IMR-90 (cell line): ENCODE measurements at regions not wholly inside any gene's neighbourhood (a gene's known extent, or its start where the extent isn't known, plus 50 kb on each side); places are given as distances from the start of the nearest gene placed in this dataset.

ENCODE experiments used
- ATAC-seq: fragments of 200-7000 bp; cut with Tn5 transposase; 2 replicates; pipeline ENCODE4 v1.9.1; 2020; ENCODE audit warnings: low read depth, mild to moderate bottlenecking, moderate library complexity
- BruUV-seq: library from RNA; stranded (reverse); fragments of 400-500 nt; replicated peaks from 2 replicates; lab custom pipeline; 2021; lab: Mats Ljungman, UMichigan
- CTCF ChIA-PET: fragments of 300-600 bp; formaldehyde crosslinking; extraction: SDS; loops from one replicate; lab custom pipeline; 2021; ENCODE audit warnings: antibody characterized with exemption; lab: Yijun Ruan, JAX
- POLR2A ChIA-PET: fragments of 300-600 bp; sonication (Branson Sonifier 250); formaldehyde crosslinking; loops from one replicate; lab custom pipeline; 2022; ENCODE audit warnings: antibody characterized with exemption; ENCODE audit not compliant: unreplicated experiment; lab: Charles Lee
- DNase-seq: peaks from one replicate; pipeline ENCODE4 v3.0.0; 2013
- H2AFZ ChIP-seq: replicated peaks from 2 replicates; pipeline ENCODE3; 2013; ENCODE audit warnings: low read length, mild to moderate bottlenecking; ENCODE audit not compliant: poor library complexity
- H2AK5ac ChIP-seq: 2 replicates; pipeline ENCODE4 v1.6.1; 2013; ENCODE audit warnings: low read depth, low read length, inconsistent platforms
- H2AK9ac ChIP-seq: replicated peaks from 2 replicates; pipeline ENCODE3; 2013; ENCODE audit warnings: mild to moderate bottlenecking, low read depth, low read length, moderate library complexity; ENCODE audit not compliant: poor library complexity
- H2BK120ac ChIP-seq: 2 replicates; pipeline ENCODE4 v1.6.1; 2013; ENCODE audit warnings: low read depth, low read length, inconsistent platforms
- H2BK15ac ChIP-seq: 3 replicates; pipeline ENCODE4 v1.6.1; 2013; ENCODE audit warnings: low read depth, low read length, inconsistent platforms
- H2BK20ac ChIP-seq: 2 replicates; pipeline ENCODE4 v1.6.1; 2013; ENCODE audit warnings: low read depth, mild to moderate bottlenecking, inconsistent platforms, low read length, moderate library complexity
- H2BK5ac ChIP-seq: 2 replicates; pipeline ENCODE4 v1.6.1; 2013; ENCODE audit warnings: mild to moderate bottlenecking, low read depth, low read length, inconsistent platforms; ENCODE audit not compliant: poor library complexity, severe bottlenecking
- H3K14ac ChIP-seq: replicated peaks from 2 replicates; pipeline ENCODE4 v1.6.1; 2013; ENCODE audit warnings: low read depth, low read length, inconsistent platforms
- H3K18ac ChIP-seq: 2 replicates; pipeline ENCODE4 v1.6.1; 2013; ENCODE audit warnings: low read depth, low read length, control low read depth
- H3K23ac ChIP-seq: 2 replicates; pipeline ENCODE4 v1.6.1; 2013; ENCODE audit warnings: low read depth, low read length, inconsistent platforms
- H3K27ac ChIP-seq: 2 replicates; pipeline ENCODE4 v1.5.1; 2013; ENCODE audit warnings: mild to moderate bottlenecking, control low read depth, low read length; ENCODE audit not compliant: insufficient read depth
- H3K27me3 ChIP-seq: 2 replicates; pipeline ENCODE4 v1.6.1; 2013; ENCODE audit warnings: low read length; ENCODE audit not compliant: control insufficient read depth, insufficient read depth
- H3K36me3 ChIP-seq: 2 replicates; pipeline ENCODE4 v1.6.1; 2013; ENCODE audit warnings: low read length, mixed read lengths; ENCODE audit not compliant: control insufficient read depth, insufficient read depth
- H3K4ac ChIP-seq: 2 replicates; pipeline ENCODE4 v1.6.1; 2013; ENCODE audit warnings: low read depth, low read length, inconsistent platforms
- H3K4me1 ChIP-seq: 2 replicates; pipeline ENCODE4 v1.6.1; 2013; ENCODE audit warnings: low read length, mixed read lengths; ENCODE audit not compliant: control insufficient read depth, insufficient read depth
- H3K4me2 ChIP-seq: 2 replicates; pipeline ENCODE4 v1.6.1; 2013; ENCODE audit warnings: low read depth, mild to moderate bottlenecking, control low read depth, low read length, moderate library complexity
- H3K4me3 ChIP-seq: 2 replicates; pipeline ENCODE4 v1.5.1; 2013; ENCODE audit warnings: low read depth, mild to moderate bottlenecking, control low read depth, low read length, moderate library complexity; ENCODE audit not compliant: insufficient read depth
- H3K56ac ChIP-seq: 2 replicates; pipeline ENCODE4 v1.6.1; 2013; ENCODE audit warnings: low read length, inconsistent platforms; ENCODE audit not compliant: insufficient read depth; ENCODE audit errors: extremely low read depth
- H3K79me1 ChIP-seq, 2 experiments: 2 replicates each; pipeline ENCODE4 v1.6.1; 2013; ENCODE audit warnings: low read length in 2 of 2, inconsistent platforms in 1 of 2, low read depth in 1 of 2
- H3K9ac ChIP-seq: 2 replicates; pipeline ENCODE4 v1.6.1; 2013; ENCODE audit warnings: low read depth, low read length, control low read depth
- H3K9me1 ChIP-seq: 2 replicates; pipeline ENCODE4 v1.6.1; 2013; ENCODE audit warnings: low read length, inconsistent platforms; ENCODE audit not compliant: insufficient read depth
- H3K9me3 ChIP-seq: 2 replicates; pipeline ENCODE4 v1.6.1; 2013; ENCODE audit warnings: low read length; ENCODE audit not compliant: control insufficient read depth, insufficient read depth
- H4K20me1 ChIP-seq: 2 replicates; pipeline ENCODE4 v1.6.1; 2013; ENCODE audit warnings: low read length, inconsistent platforms; ENCODE audit not compliant: insufficient read depth
- H4K5ac ChIP-seq: 2 replicates; pipeline ENCODE4 v1.6.1; 2013; ENCODE audit warnings: mild to moderate bottlenecking, low read depth, low read length, control low read depth
- H4K8ac ChIP-seq, 2 experiments: 2 replicates each; pipeline ENCODE4 v1.6.1; 2013; ENCODE audit warnings: low read depth in 2 of 2, low read length in 2 of 2, control low read depth in 1 of 2, inconsistent platforms in 1 of 2
- H4K91ac ChIP-seq: 2 replicates; pipeline ENCODE4 v1.6.1; 2013; ENCODE audit warnings: low read depth, low read length, inconsistent platforms; ENCODE audit not compliant: insufficient read depth
- BHLHE40 ChIP-seq: fragments of 150-350 bp; IDR thresholded peaks from 2 replicates; pipeline ENCODE4 v1.6.1; 2016; ENCODE audit warnings: mild to moderate bottlenecking, low read depth, low read length
- CEBPB ChIP-seq: IDR thresholded peaks from 2 replicates; pipeline ENCODE4 v1.6.1; 2012; ENCODE audit warnings: low read depth, low read length, improper control_type of control experiment
- CHD1 ChIP-seq: IDR thresholded peaks from 2 replicates; pipeline ENCODE4 v1.6.1; 2012; ENCODE audit warnings: low read depth, low read length, improper control_type of control experiment
- CTCF ChIP-seq: conservative IDR thresholded peaks from 2 replicates; pipeline ENCODE4 v1.5.1; 2012; ENCODE audit warnings: mild to moderate bottlenecking, low read depth, low read length, improper control_type of control experiment
- ELK1 ChIP-seq: fragments of 150-350 bp; IDR thresholded peaks from 2 replicates; pipeline ENCODE4 v1.6.1; 2016; ENCODE audit warnings: low read depth, mild to moderate bottlenecking, low read length, moderate library complexity, borderline replicate concordance
- FOS ChIP-seq: fragments of 150-350 bp; IDR thresholded peaks from 2 replicates; pipeline ENCODE4 v1.6.1; 2016; ENCODE audit warnings: low read depth, low read length
- MAFK ChIP-seq: IDR thresholded peaks from 2 replicates; pipeline ENCODE4 v1.6.1; 2012; ENCODE audit warnings: low read depth, low read length, improper control_type of control experiment
- MAZ ChIP-seq: IDR thresholded peaks from 2 replicates; pipeline ENCODE4 v1.6.1; 2012; ENCODE audit warnings: low read depth, mild to moderate bottlenecking, low read length, improper control_type of control experiment, moderate library complexity, borderline replicate concordance
- MXI1 ChIP-seq: IDR thresholded peaks from 2 replicates; pipeline ENCODE4 v1.6.1; 2012; ENCODE audit warnings: low read depth, mild to moderate bottlenecking, low read length, moderate library complexity, borderline replicate concordance
- NFE2L2 ChIP-seq: fragments of 150-350 bp; IDR thresholded peaks from 2 replicates; pipeline ENCODE4 v1.6.1; 2016; ENCODE audit warnings: low read depth, mild to moderate bottlenecking, low read length
- POLR2A ChIP-seq: IDR thresholded peaks from 2 replicates; pipeline ENCODE4 v1.6.1; 2012; ENCODE audit warnings: mild to moderate bottlenecking, low read depth, low read length
- RAD21 ChIP-seq: IDR thresholded peaks from 2 replicates; pipeline ENCODE4 v1.6.1; 2012; ENCODE audit warnings: low read length, improper control_type of control experiment
- RCOR1 ChIP-seq: IDR thresholded peaks from 2 replicates; pipeline ENCODE4 v1.6.1; 2012; ENCODE audit warnings: mild to moderate bottlenecking, low read length, improper control_type of control experiment; ENCODE audit not compliant: insufficient replicate concordance
- RFX5 ChIP-seq: IDR thresholded peaks from 2 replicates; pipeline ENCODE4 v1.8.0; 2012; ENCODE audit warnings: low read depth, mild to moderate bottlenecking, low read length, moderate library complexity
- SMC3 ChIP-seq: fragments of 150-350 bp; IDR thresholded peaks from 2 replicates; pipeline ENCODE4 v1.6.1; 2016; ENCODE audit warnings: low read depth, mild to moderate bottlenecking, antibody characterized with exemption, low read length, moderate library complexity
- USF2 ChIP-seq: fragments of 150-350 bp; IDR thresholded peaks from 2 replicates; pipeline ENCODE4 v1.6.1; 2017; ENCODE audit warnings: mild to moderate bottlenecking, antibody characterized with exemption, low read length, low read depth
- WGBS, 2 experiments: methylation state at CpG; one replicate each; pipeline versions ENCODE4 v1.1.5 to v1.1.7; 2013; ENCODE audit warnings: missing lambda C conversion rate in 2 of 2; ENCODE audit not compliant: insufficient read length in 1 of 2; ENCODE audit errors: extremely low coverage in 2 of 2; 5-methylcytosine and 5-hydroxymethylcytosine counted together
- dilution Hi-C: fragments of 300-500 bp; cut with HindIII; formaldehyde crosslinking; loops from one replicate; pipeline ENCODE4 v1.14.3; 2018; ENCODE audit warnings: low sequenced_read_pairs; ENCODE audit not compliant: unreplicated experiment
- in situ Hi-C: fragments of 300-500 bp; cut with MboI; formaldehyde crosslinking; loops from 3 replicates; pipeline ENCODE4 v1.14.3; 2019; ENCODE audit warnings: low sequenced_read_pairs, inconsistent platforms, mixed read lengths
- intact Hi-C: fragments of 100-400 bp; cut with micrococcal nuclease; formaldehyde crosslinking; loops from 2 replicates; pipeline ENCODE4 v1.10.0; 2022

DNA sequence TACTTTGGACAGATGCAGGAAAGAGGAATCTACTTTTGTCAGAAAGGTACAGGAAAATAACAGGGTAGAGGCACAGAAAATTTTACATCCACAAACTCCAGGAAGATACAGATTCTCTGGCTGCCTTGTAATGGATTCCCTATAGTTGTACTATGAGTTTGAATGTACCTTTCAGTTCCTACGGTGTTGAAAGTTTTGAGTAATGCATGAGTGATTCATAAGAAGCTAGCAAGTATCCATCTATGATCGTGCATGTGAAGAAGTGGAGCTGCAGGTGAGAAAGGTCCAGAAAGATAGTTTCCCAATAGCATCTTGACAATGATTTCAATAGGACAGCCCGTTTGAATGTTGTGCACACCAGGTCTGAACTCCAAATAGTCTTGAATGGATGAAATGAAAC is 786.5 kb upstream of the ROBO1 start:
- H3K4me3 ChIP-seq: no peak overlapping the region
- H3K9ac ChIP-seq: no peak overlapping the region
- no peak overlapping the region for H3K18ac ChIP-seq
- H2BK15ac ChIP-seq: no peak overlapping the region
- H4K20me1 ChIP-seq: no peaks in the 10 kb centered on the region
- no peak overlapping the region for H2AK9ac ChIP-seq
- no peak for ATAC-seq
- H2AFZ ChIP-seq: no peak overlapping the region
- H3K27me3 ChIP-seq: no peaks in the 10 kb centered on the region
- H3K27ac ChIP-seq: no peak overlapping the region
- H4K5ac ChIP-seq: no peak overlapping the region
- no peak overlapping the region for H4K91ac ChIP-seq
- in situ Hi-C loops: no loop called here
- no peak overlapping the region for H4K8ac ChIP-seq
- H2BK20ac ChIP-seq: no peak overlapping the region
- no peak overlapping the region for H3K23ac ChIP-seq
- ChIA-PET CTCF (no interaction called here), POLR2A (no interaction called here)
- H2AK5ac ChIP-seq: no peak overlapping the region
- H3K4me1 ChIP-seq: no peaks in the 10 kb centered on the region
- H3K4ac ChIP-seq: no peak overlapping the region
- peaks cover 2% of the 10 kb centered on the region; the same call in 1 of the 2 replicates for H3K9me3 ChIP-seq
- H3K36me3 ChIP-seq: no peaks in the 10 kb centered on the region
- H3K14ac ChIP-seq: no peak overlapping the region
- no peak overlapping the region for H3K4me2 ChIP-seq
- no peaks in the 10 kb centered on the region for H3K79me1 ChIP-seq
- no TSS peak for BruUV-seq
- DNase-seq: no peak
- TF ChIP-seq MAFK (no peak), RCOR1 (no peak), RFX5 (no peak), BHLHE40 (no peak), ELK1 (no peak), NFE2L2 (no peak), MXI1 (no peak), CTCF (no peak), USF2 (no peak), RAD21 (no peak), MAZ (no peak), CEBPB (no peak), CHD1 (no peak), FOS (no peak), POLR2A (no peak), SMC3 (no peak)
- intact Hi-C loops: no loop called here
- dilution Hi-C loops: no loop called here
- H2BK120ac ChIP-seq: no peak overlapping the region
- no peaks in the 10 kb centered on the region for H3K9me1 ChIP-seq
- H2BK5ac ChIP-seq: no peak overlapping the region
- H3K56ac ChIP-seq: no peak overlapping the region
- WGBS, 2 experiments: 40% methylated on average over 2 of the region's 3 CpGs; no CpG with 5 or more reads in 1 of the 2 experiments
